ENCODE measurements at regions not wholly inside any gene's neighbourhood (a gene's known extent, or its start where the extent isn't known, plus 50 kb on each side); places are given as distances from the start of the nearest gene placed in this dataset.

GRCh38 chr4:1574601-1575417 is 109.3 kb downstream of the FAM53A start:
- TF ChIP-seq EZH2 (IDR thresholded peaks at IDR 0.05; ENCODE audit: borderline replicate concordance, low read depth, low read length, poor library complexity, severe bottlenecking) (no peak), CTCF (conservative IDR thresholded peaks at IDR 0.05; ENCODE audit: low read depth, low read length) (no peak)

Data from A673 (cell line).